ENCODE measurements at regions not wholly inside any gene's neighbourhood (a gene's known extent, or its start where the extent isn't known, plus 50 kb on each side); places are given as distances from the start of the nearest gene placed in this dataset.

- Histone ChIP-seq H3K4me3 (no peak overlapping the region), H3K27ac (no peak overlapping the region), H3K4me1 (no peaks in the 10 kb centered on the region), H3K9me3 (no peaks in the 10 kb centered on the region), H3K27me3 (no peaks in the 10 kb centered on the region), H3K36me3 (replicated peaks in 1 of 2; ENCODE audit: insufficient read depth in 1 of 2, low read depth in 2 of 2) (no peaks in the 10 kb centered on the region)
- intact Hi-C loops (cut with DNase I), result no loop called here
- ATAC-seq (no peak), DNase-seq (no peak)
- WGBS, 2 donors, result 77 to 78% methylated on average over 6 of the region's 6 CpGs
- TF ChIP-seq CTCF (IDR thresholded peaks at IDR 0.05), result no peak
- no peak for TF ChIP-seq POLR2A (IDR thresholded peaks at IDR 0.05)
Observed at GRCh38 chr3:66762916-66763693, 235.0 kb upstream of the KBTBD8 start.

- no peak for DNase-seq
- intact Hi-C loops (cut with DNase I), result no loop called here
- H3K4me1 ChIP-seq, result no peaks in the 10 kb centered on the region
- no peak for TF ChIP-seq POLR2A (IDR thresholded peaks at IDR 0.05)
- TF ChIP-seq CTCF (IDR thresholded peaks at IDR 0.05), result no peak
- no peak overlapping the region for H3K4me3 ChIP-seq
- H3K36me3 ChIP-seq (replicated peaks in 1 of 2; ENCODE audit: insufficient read depth in 1 of 2, low read depth in 2 of 2), result no peaks in the 10 kb centered on the region
- ATAC-seq, result no peak
- 66 to 69% methylated on average over 5 of the region's 5 CpGs for WGBS, 2 donors
- H3K9me3 ChIP-seq, result no peaks in the 10 kb centered on the region
- no peak overlapping the region for H3K27ac ChIP-seq
- H3K27me3 ChIP-seq, result no peaks in the 10 kb centered on the region
Observed at GRCh38 chr3:66778107-66778506, 220.0 kb upstream of the KBTBD8 start.

- no peak overlapping the region for H3K4me3 ChIP-seq
- TF ChIP-seq POLR2A (IDR thresholded peaks at IDR 0.05) (no peak), CTCF (IDR thresholded peaks at IDR 0.05) (no peak)
- WGBS, 2 donors, result 91 to 96% methylated on average over 3 of the region's 3 CpGs
- DNase-seq, result no peak
- no peak overlapping the region for H3K27ac ChIP-seq
- H3K36me3 ChIP-seq (replicated peaks in 1 of 2; ENCODE audit: insufficient read depth in 1 of 2, low read depth in 2 of 2), result no peaks in the 10 kb centered on the region
- ATAC-seq, result no peak
- no peaks in the 10 kb centered on the region for H3K27me3 ChIP-seq
- intact Hi-C loops (cut with DNase I), result no loop called here
- no peaks in the 10 kb centered on the region for H3K4me1 ChIP-seq
- no peaks in the 10 kb centered on the region for H3K9me3 ChIP-seq
Observed at GRCh38 chr3:66778777-66779176, 219.3 kb upstream of the KBTBD8 start.

- DNase-seq, result no peak
- Histone ChIP-seq H3K27ac (no peak overlapping the region), H3K36me3 (replicated peaks in 1 of 2; ENCODE audit: insufficient read depth in 1 of 2, low read depth in 2 of 2) (no peaks in the 10 kb centered on the region), H3K4me1 (no peaks in the 10 kb centered on the region), H3K9me3 (no peaks in the 10 kb centered on the region), H3K27me3 (no peaks in the 10 kb centered on the region), H3K4me3 (no peak overlapping the region)
- no peak for TF ChIP-seq CTCF (IDR thresholded peaks at IDR 0.05)
- TF ChIP-seq POLR2A (IDR thresholded peaks at IDR 0.05), result no peak
- WGBS, 2 donors, result 79% methylated on average over 6 of the region's 6 CpGs
- intact Hi-C loops (cut with DNase I), result no loop called here
- no peak for ATAC-seq
Observed at GRCh38 chr3:66785191-66785909, 212.8 kb upstream of the KBTBD8 start.
